Activated T-cell treated with anti-CD3 and anti-CD28 coated beads, Interleukin-2, amount 50 U/mL, for 4 hours (primary cell): ENCODE measurements at regions not wholly inside any gene's neighbourhood (a gene's known extent, or its start where the extent isn't known, plus 50 kb on each side); places are given as distances from the start of the nearest gene placed in this dataset.

ENCODE experiments used
- ATAC-seq, 2 donors: fragments of 200-7000 bp; cut with Tn5 transposase; one replicate each; pipeline ENCODE4 v1.10.0; 2021
- DNase-seq: peaks from one replicate; pipeline ENCODE4 v3.0.0-alpha.2; 2020
- H3K27me3 Mint-ChIP-seq: one replicate; pipeline ENCODE4 v1.8.0; 2021; ENCODE audit warnings: low read depth, mixed read lengths
- H3K36me3 Mint-ChIP-seq: one replicate; pipeline ENCODE4 v1.8.0; 2022; ENCODE audit warnings: mixed read lengths; ENCODE audit not compliant: insufficient read depth
- H3K4me1 Mint-ChIP-seq: one replicate; pipeline ENCODE4 v1.8.0; 2021; ENCODE audit warnings: low read depth, mixed read lengths
- H3K4me3 Mint-ChIP-seq: one replicate; pipeline ENCODE4 v1.8.0; 2021; ENCODE audit warnings: mild to moderate bottlenecking, moderate library complexity, mixed read lengths
- H3K9me3 Mint-ChIP-seq: one replicate; pipeline ENCODE4 v1.8.0; 2021; ENCODE audit warnings: mixed read lengths

DNA sequence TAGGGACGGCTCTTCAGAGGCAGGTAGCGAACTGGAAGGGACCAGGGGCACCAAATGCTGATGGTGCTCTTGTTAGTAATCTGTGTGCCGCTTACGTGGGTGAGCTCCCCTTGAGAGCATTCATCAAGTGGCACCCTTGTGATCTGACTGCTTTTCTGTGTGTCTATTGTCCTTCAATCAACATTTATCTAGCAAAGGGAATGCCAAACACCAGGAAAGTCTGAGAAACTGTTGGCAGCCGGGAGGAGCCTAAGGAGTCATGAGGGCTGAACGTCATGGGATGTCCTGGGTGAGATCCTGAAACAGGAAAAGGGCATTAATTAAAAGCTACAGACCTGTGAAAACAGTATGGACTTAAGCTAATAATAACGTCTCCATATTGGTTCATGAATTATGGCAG lies 733.1 kb downstream of the TYW1 start:
- ATAC-seq (no peak), DNase-seq (no peak)
- Mint-ChIP-seq H3K36me3 (no peaks in the 10 kb centered on the region), H3K4me3 (no peak overlapping the region), H3K27me3 (no peaks in the 10 kb centered on the region), H3K9me3 (peaks cover 19% of the 10 kb centered on the region), H3K4me1 (no peaks in the 10 kb centered on the region)

DNA sequence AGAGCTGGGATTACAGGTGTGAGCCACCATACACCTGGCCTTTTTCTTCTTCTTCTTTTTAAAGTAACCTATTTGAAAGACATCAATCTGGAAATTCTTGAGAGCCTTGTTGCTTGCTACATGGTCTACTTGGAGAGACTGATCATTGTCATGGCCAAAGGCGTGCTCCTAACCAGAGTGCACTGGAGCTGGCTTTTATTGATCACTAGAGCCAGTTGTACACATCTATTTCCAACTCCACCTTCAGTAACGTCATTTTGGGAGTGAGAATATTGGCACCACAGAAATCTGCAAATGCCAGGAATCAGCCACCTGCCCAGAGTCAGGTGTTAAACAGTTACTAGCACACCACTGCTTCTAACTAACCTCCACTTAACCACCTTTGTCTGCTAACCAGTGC lies 735.1 kb downstream of the TYW1 start:
- DNase-seq: no peak
- Mint-ChIP-seq H3K4me1 (no peaks in the 10 kb centered on the region), H3K36me3 (no peaks in the 10 kb centered on the region), H3K27me3 (no peaks in the 10 kb centered on the region), H3K9me3 (peaks cover 22% of the 10 kb centered on the region), H3K4me3 (no peak overlapping the region)
- ATAC-seq: no peak

DNA sequence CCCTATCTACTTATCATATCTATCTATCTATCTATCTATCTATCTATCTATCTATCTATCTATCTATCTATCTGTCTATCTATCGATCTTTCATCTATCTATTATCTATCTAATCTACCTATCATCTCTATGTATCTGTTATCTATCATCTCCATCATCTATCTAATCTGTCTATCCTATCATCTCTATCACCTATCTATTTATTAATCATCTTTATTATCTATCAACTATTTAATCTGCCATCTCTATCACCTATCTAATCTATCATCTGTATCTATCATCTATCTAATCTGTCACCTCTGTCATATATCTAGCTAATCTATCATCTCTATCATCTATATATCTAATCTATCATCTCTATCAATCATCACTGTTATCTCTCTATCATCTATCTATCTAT lies 736.3 kb downstream of the TYW1 start:
- Mint-ChIP-seq H3K4me3 (no peak overlapping the region), H3K9me3 (peaks cover 21% of the 10 kb centered on the region), H3K4me1 (no peaks in the 10 kb centered on the region), H3K27me3 (no peaks in the 10 kb centered on the region), H3K36me3 (no peaks in the 10 kb centered on the region)
- no peak for ATAC-seq
- DNase-seq: no peak

DNA sequence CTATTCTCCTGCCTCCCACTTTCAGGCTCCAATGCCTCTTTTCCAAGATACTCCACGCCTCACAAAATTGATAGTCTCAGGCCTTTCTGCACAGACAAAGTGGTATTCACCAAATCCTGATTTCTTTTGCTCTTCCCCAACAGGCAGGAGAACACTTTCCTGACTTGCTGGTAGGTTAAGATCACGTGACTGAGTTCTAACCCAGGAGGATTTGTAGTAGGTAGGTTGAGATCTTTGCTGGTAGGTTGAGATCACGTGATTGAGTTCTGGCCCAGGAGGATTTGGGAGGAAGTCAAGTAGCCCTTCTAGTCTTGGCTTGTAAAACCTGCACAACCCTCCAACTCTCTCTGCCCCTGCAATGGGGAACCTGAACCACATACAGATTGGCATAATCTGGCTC lies 741.5 kb downstream of the TYW1 start:
- no peak overlapping the region for H3K4me3 Mint-ChIP-seq
- H3K27me3 Mint-ChIP-seq: no peaks in the 10 kb centered on the region
- no peaks in the 10 kb centered on the region for H3K4me1 Mint-ChIP-seq
- H3K36me3 Mint-ChIP-seq: no peaks in the 10 kb centered on the region
- no peak for ATAC-seq
- peaks cover 20% of the 10 kb centered on the region for H3K9me3 Mint-ChIP-seq
- DNase-seq: no peak

DNA sequence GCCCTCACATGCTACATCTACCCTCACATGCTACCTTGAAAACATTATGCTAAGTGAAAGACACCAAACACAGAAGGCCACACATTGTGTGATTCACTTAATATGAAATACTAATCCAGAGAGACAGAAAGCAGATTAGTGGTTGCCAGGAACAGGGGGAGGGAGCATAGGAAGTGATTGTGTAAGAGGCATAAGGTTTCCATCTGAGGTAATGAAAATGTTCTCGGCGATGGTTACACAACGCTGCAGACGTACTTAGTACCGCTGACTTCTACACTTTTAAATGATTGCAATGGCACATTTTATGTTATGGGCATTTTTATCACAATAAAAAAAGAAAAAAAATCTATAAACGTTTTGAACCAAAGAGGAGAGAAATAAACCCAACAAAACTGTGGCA lies 742.3 kb downstream of the TYW1 start:
- Mint-ChIP-seq H3K36me3 (no peaks in the 10 kb centered on the region), H3K4me3 (no peak overlapping the region), H3K27me3 (no peaks in the 10 kb centered on the region), H3K9me3 (peaks cover 13% of the 10 kb centered on the region), H3K4me1 (no peaks in the 10 kb centered on the region)
- DNase-seq (no peak), ATAC-seq (no peak)

DNA sequence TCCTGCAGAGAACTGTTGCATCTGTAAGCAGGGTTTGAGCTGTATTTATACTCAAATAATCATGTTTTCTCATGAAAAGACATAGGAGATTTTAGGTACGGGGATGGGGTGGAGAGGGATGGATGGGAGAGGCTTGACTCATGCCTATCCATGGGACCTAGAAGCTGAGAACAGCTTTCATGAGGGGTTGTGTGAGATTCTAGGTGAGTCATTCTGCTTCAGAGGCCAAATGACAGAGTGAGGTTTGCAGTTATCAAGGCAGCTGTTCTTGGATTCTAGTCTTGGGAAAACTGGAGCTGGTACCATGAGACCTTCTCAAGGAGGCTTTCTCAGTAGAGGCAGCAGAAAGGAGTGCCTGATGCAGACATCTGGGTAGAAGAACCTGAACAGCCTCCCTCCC lies 746.9 kb downstream of the TYW1 start:
- no peak for ATAC-seq
- Mint-ChIP-seq H3K36me3 (no peaks in the 10 kb centered on the region), H3K27me3 (no peaks in the 10 kb centered on the region), H3K4me1 (no peaks in the 10 kb centered on the region), H3K4me3 (no peak overlapping the region), H3K9me3 (peaks cover 10% of the 10 kb centered on the region)
- DNase-seq: no peak

DNA sequence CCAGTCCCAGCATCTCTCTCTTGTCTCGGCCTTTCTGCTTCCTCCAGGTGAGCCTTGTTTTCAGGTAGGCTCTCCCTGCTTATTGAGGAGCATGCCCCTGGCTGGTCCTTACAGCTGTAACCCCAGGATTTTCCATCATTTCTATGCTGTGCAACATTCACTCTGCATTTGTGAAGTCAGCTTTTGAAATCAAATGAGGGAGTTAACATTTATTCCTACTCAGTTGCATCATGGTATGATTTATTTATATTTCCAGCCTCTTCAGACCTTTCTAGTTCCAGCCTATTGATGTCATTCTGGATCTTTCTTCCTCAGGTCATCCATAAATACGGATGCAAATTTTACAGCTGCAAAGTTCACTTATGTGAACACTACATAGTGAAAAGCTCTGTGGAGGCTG lies 755.6 kb downstream of the TYW1 start:
- H3K27me3 Mint-ChIP-seq: no peaks in the 10 kb centered on the region
- no peak for DNase-seq
- no peaks in the 10 kb centered on the region for H3K4me1 Mint-ChIP-seq
- peaks cover 11% of the 10 kb centered on the region for H3K9me3 Mint-ChIP-seq
- no peak for ATAC-seq
- H3K36me3 Mint-ChIP-seq: no peaks in the 10 kb centered on the region
- H3K4me3 Mint-ChIP-seq: no peak overlapping the region

DNA sequence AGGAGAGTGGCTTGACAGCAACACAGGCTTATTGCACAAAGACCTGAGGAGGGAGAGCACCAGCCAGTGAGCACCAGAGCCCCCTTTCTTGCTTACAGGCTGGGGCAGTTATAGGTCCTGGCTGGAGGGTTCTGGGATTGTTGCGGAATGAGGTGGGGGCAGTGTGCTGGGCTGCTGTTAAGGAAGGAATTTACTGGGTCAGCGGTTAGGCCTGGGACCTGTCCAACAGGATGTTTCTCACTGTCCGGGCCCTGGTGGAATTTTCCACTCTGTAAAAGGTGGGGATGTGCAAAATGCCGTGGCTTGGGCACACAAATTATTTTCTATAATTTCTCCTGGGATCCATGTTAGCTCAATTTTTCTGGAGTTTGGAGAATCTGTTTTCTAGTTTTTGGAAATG lies 757.3 kb downstream of the TYW1 start:
- Mint-ChIP-seq H3K36me3 (no peaks in the 10 kb centered on the region), H3K9me3 (peaks cover 9% of the 10 kb centered on the region), H3K27me3 (no peaks in the 10 kb centered on the region), H3K4me3 (no peak overlapping the region), H3K4me1 (no peaks in the 10 kb centered on the region)
- no peak for DNase-seq
- ATAC-seq: no peak

DNA sequence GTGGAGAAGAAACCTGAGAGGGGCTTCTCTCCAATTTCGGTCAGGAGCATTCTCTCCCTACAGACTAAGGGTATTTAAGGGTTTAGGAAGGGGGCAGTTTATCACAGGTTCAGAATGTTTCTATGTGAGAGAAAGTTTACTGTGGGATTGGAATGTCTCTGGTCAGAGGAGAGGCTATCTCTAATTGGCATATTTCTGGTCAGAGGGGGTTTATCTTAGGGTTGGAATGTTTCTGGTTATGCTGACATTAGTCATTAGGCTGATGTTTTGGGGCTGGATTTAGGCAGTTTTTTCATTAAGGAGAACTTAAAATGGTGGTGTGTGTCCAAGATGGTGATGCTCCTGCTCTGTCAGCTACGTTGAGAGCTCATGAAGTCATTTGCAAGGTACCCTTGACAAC lies 758.0 kb downstream of the TYW1 start:
- peaks cover 8% of the 10 kb centered on the region for H3K9me3 Mint-ChIP-seq
- no peaks in the 10 kb centered on the region for H3K36me3 Mint-ChIP-seq
- no peak for ATAC-seq

DNA sequence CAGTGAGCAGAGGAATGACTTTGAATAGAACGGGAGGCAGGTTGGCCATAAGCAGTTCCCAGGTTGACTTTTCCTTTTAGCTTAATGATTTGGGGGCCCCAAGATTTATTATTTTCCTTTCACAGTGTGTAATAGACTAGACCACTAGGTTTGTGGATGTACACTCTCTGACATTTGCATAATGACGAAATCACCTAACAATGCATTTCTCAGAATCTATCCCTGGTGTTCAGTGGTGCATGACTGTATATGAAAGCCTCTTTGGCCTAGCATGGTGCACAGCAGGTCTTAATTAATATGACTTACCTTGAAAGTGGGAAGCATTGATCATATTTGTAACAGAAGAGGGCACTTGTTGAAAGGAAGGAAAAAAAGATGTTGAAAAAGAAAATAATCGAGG lies 761.9 kb downstream of the TYW1 start:
- Mint-ChIP-seq H3K36me3 (no peaks in the 10 kb centered on the region), H3K4me1 (no peaks in the 10 kb centered on the region), H3K4me3 (no peak overlapping the region), H3K9me3 (peaks cover 20% of the 10 kb centered on the region), H3K27me3 (no peaks in the 10 kb centered on the region)
- no peak for DNase-seq
- ATAC-seq: no peak

More for the DNA sequence above, 758.0 kb downstream of the TYW1 start:
- no peaks in the 10 kb centered on the region for H3K27me3 Mint-ChIP-seq
- H3K4me3 Mint-ChIP-seq: no peak overlapping the region
- H3K4me1 Mint-ChIP-seq: no peaks in the 10 kb centered on the region
- no peak for DNase-seq

DNA sequence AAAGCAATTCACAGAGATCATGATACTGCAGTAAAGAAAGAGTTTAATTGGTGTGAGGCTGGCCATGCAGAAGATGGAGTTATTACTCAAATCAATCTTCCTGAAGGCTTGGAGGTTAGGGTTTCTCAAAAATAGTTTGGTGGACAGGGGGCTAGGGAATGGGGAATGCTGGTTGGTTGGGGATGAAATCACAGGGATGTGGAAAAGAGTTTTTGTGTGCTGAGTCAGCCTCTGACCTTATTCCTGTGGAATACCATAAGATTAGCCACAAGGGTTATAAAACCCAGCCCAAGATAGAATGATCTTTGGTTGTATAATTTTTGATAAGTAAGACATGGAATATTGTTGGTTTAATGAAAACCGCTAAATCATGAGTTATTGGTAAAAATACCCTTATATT lies 764.3 kb downstream of the TYW1 start:
- H3K9me3 Mint-ChIP-seq: peaks cover 20% of the 10 kb centered on the region
- no peak overlapping the region for H3K4me3 Mint-ChIP-seq
- no peaks in the 10 kb centered on the region for H3K36me3 Mint-ChIP-seq
- no peaks in the 10 kb centered on the region for H3K27me3 Mint-ChIP-seq
- DNase-seq (no peak), ATAC-seq (no peak)
- no peaks in the 10 kb centered on the region for H3K4me1 Mint-ChIP-seq

DNA sequence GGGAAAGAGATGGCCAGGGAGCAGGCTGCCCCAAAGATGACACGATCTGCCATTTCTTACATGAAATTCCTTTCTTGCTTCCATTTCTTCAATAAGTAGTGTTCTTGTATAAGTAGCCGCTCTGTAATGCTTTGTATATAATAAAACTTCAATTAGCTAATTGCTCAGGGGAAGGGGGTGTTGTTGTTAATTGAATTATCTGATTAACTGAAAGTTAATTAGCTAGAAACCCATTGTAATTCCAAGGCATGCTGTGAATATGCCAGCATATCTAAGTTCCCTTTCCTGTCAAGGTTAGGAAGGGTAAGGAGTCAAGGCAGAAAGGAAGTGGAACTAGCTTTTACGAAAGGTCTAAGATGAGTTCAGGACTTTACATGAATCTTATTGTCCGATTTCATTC lies 765.9 kb downstream of the TYW1 start:
- Mint-ChIP-seq H3K4me1 (no peaks in the 10 kb centered on the region), H3K9me3 (peaks cover 20% of the 10 kb centered on the region), H3K4me3 (no peak overlapping the region), H3K36me3 (no peaks in the 10 kb centered on the region), H3K27me3 (no peaks in the 10 kb centered on the region)
- DNase-seq: no peak
- no peak for ATAC-seq

DNA sequence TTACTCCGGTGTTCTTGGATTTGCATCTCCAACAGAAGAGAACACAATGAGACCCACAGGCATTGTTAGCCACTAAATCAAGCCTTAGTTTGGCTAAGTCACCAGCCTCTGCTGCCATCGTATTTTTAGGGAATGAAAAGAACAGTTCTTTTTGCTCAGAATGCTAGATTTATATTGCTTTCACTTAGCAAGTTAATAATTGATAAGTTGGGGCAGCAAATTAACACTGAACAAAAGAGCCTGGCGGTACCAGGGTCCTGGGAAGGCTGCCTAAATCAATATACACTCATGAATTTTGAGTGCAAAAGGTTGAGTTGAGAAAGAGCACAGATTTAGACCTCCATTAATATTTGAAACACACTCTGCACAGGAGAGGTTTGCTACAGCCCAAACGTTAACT lies 767.7 kb downstream of the TYW1 start:
- H3K9me3 Mint-ChIP-seq: peaks cover 15% of the 10 kb centered on the region
- no peaks in the 10 kb centered on the region for H3K27me3 Mint-ChIP-seq
- no peak overlapping the region for H3K4me3 Mint-ChIP-seq
- H3K4me1 Mint-ChIP-seq: no peaks in the 10 kb centered on the region
- ATAC-seq (no peak), DNase-seq (no peak)
- no peaks in the 10 kb centered on the region for H3K36me3 Mint-ChIP-seq

DNA sequence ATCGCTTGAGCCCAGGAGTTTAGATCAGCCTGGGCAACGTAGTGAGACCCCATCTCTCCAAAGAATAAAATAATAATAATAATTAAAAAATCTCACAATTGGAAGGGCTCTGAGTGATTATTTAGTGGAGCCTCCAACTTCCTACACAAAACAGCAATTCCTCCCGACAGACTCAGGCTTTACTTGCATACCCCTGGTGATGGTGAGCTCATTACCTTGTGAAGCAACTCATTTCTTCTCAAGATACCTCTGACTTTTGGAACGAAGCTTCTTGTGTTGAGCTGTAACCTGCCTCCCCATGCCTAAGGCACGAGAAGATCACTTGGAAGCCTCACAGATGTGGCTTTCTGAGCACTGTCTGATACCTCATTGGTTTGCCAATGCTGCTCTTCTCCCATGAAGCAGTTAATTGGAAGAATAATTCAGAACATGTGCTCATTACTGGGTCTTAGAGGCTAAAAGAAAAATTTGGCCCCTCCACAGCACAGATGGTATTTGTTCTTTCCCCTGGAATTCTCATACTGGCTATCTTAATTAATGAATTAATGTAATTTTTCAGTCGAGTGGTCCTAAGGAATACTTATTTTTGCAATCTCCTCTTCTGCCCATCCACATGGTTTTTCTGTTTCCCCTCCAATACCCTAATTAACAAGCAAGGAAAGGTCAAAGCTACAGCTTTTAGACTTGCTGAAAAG lies 769.0 kb downstream of the TYW1 start:
- Mint-ChIP-seq H3K4me1 (no peaks in the 10 kb centered on the region), H3K9me3 (peaks cover 14% of the 10 kb centered on the region), H3K27me3 (no peaks in the 10 kb centered on the region), H3K36me3 (no peaks in the 10 kb centered on the region), H3K4me3 (no peak overlapping the region)
- no peak for ATAC-seq
- no peak for DNase-seq

DNA sequence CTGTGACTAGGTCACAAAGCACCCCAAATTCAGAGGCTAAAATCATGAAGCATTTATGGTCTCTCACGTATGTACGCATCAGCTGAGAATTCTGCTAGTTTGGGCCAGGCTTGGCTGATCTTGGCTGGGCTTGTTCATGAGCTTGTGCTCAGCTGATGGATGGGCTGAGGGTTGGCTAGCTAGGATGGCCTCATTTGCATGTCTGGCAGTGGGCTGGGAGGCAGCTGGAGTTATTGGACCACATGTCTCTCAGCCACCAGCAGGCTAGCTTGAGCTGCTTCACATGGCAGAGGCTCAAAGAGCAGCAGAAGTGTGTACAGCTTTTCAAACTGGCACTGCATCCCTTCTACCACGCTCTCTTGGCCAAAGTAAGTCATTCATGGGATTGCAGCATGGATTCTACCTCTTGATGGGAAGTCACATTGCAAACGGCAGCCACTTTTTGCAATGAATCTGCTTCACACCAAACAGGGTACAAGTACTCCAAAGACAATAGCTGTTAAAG lies 770.3 kb downstream of the TYW1 start:
- DNase-seq: no peak
- Mint-ChIP-seq H3K27me3 (no peaks in the 10 kb centered on the region), H3K4me1 (no peaks in the 10 kb centered on the region), H3K4me3 (no peak overlapping the region), H3K36me3 (no peaks in the 10 kb centered on the region), H3K9me3 (peaks cover 3% of the 10 kb centered on the region)
- ATAC-seq: no peak
